GM04504 (cell line): ENCODE measurements at regions not wholly inside any gene's neighbourhood (a gene's known extent, or its start where the extent isn't known, plus 50 kb on each side); places are given as distances from the start of the nearest gene placed in this dataset.

ENCODE experiments used
- DNase-seq: peaks from one replicate; pipeline ENCODE4 v3.0.0-alpha.2; 2012; ENCODE audit warnings: low read depth

GRCh38 chr17:71286625-71287024 is 834.2 kb upstream of the SOX9 start:
- DNase-seq = no peak

GRCh38 chr17:71287071-71287823 is 833.6 kb upstream of the SOX9 start:
- no peak for DNase-seq

- DNase-seq = no peak
Measured at GRCh38 chr17:71292006-71292405, 828.8 kb upstream of the SOX9 start.

DNA sequence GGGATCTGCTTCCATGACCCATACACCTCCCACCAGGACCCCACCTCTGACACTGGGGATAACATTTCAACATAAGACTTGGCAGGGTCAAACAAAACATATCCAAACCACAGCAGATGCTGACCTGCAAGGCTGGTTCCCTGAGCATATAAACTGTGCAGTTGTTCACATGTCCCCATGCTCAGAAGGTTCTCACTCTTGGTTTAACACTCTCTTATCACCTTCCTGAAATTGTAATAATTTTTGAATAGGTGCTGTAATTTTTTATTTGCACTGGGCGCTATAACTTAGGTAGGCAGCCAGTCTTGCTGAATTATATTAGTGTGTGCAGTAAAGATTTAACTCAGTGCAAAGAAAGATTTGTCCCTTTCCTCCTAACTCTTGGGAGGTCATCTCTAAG is 824.8 kb upstream of the SOX9 start:
- no peak for DNase-seq

DNA sequence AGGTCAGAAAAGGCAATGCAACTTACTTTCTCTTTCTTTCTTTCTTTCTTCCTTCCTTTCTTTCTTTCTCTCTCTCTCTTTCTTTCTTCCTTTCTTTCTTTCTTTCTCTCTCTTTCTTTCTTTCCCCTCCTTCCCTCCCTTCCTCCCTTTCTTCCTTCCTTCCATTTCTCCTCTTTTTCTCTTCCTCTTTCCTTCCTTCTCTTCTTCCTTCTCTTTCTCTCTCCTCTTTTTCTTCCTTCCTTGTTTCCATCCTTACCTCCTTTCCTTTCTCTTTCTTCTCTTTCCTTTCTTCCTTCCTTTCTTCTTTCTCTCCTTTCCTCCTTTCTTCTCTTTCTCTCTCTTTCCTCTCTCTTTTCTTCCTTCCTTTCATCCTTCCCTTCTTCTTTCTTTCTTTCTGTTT is 819.8 kb upstream of the SOX9 start:
- no peak for DNase-seq

GRCh38 chr17:71302721-71303549 is 817.9 kb upstream of the SOX9 start:
- no peak for DNase-seq

- DNase-seq = no peak
Measured at GRCh38 chr17:71304498-71305158, 816.2 kb upstream of the SOX9 start.

DNA sequence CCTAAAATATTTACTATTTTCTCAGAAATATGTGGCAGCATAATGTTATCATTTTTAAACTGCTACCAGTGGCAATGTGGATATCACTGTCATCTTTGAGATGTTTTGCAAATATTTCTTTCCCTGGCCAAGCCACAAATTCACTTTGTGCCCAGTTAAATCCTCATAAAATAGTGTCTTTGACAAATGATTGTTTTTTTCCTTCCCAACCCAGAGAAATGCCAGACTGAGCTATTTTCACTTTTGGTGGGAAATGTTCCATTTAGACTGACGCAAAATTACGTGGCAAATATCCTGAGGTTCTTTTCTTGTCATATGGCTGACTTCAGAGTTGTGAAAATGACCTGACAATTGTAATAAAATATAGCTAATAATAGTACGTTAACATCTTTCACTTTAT is 807.0 kb upstream of the SOX9 start:
- peak; percentile 10 for DNase-seq

DNA sequence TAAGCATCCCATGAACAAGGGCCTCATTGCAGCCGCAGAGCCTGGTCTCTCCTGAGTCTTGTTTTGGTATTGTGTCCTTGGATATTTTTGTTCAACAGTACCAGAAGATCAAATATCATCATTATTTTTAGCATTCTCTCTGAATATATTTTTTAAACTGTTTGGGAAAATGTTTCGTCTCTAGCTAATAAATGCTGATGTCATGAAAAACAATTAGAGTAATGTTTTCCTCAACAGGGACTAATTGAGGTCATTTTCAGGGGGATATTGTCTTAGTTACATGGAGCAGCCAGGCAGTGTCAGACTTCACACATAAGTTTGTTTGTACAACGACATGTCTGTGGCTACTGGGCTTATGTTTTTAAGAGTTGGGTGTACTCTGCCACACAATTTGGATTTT is 805.3 kb upstream of the SOX9 start:
- no peak for DNase-seq

GRCh38 chr17:71316176-71316897 is 804.5 kb upstream of the SOX9 start:
- peak; percentile 4 for DNase-seq

- DNase-seq = no peak
Measured at GRCh38 chr17:71320009-71320796, 800.6 kb upstream of the SOX9 start.

GRCh38 chr17:71325117-71325516 is 795.7 kb upstream of the SOX9 start:
- no peak for DNase-seq

- no peak for DNase-seq
Measured at GRCh38 chr17:71325886-71326285, 794.9 kb upstream of the SOX9 start.

DNA sequence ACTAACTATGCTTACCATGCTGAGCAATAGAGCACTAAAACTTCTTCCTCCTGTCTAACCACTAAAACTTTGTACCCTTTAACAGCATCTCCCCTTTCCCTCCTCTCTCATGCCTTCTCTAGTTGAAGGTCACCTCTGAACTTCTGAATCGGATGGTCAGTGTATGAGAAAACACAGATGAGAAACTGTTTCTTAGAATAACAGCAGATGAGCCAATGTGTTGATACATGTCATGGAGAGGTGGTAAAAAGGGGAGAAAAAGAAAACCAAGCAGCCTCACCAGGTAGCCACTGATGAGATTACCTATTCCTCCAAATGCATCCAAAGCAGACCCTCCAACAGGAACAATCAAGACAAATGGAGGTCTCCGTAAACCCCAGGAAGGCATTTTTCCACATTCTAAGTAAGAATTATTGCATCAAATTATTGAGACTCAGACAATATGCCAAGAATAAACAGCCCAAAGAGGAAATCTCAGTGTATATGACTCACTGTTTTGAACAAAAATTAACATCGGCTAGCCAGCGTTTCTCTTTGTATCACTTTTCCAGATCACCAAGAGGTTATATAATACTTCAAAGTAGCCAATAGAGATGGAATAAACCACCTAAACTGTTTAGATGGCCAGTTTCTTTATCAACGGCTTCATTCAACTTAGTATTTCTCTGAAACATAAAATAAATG is 793.3 kb upstream of the SOX9 start:
- no peak for DNase-seq

- DNase-seq = no peak
Measured at GRCh38 chr17:71329310-71330098, 791.3 kb upstream of the SOX9 start.

- DNase-seq = no peak
Measured at GRCh38 chr17:71330099-71330375, 790.8 kb upstream of the SOX9 start.

GRCh38 chr17:71331754-71332325 is 789.0 kb upstream of the SOX9 start:
- no peak for DNase-seq

GRCh38 chr17:71334048-71334751 is 786.6 kb upstream of the SOX9 start:
- DNase-seq = no peak

DNA sequence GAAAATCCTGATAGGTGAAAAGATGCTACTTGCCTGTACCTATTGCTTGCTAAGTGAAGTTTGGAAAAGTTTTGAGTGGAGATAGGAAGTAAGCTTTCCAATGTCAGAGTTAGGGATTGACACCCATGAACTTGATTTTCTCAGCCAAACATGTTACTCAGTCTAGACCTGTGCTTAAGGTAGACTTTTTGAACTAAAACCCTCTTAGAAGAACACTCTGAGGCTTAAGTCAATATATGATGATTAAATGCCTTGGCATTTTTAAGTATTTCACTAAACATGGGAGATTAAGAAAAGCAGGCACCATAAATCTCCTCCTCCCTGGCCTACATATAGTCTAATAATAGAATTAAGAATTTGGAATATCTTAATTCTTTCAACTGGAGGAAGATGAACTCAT is 785.6 kb upstream of the SOX9 start:
- no peak for DNase-seq
